Upper lobe of left lung (tissue), 6 donors: ENCODE measurements at regions not wholly inside any gene's neighbourhood (a gene's known extent, or its start where the extent isn't known, plus 50 kb on each side); places are given as distances from the start of the nearest gene placed in this dataset.

ENCODE experiments used
- ATAC-seq, 2 donors: fragments of 200-7000 bp; cut with Tn5 transposase; one replicate each; pipeline ENCODE4 v1.9.1; 2022; ENCODE audit warnings: mild to moderate bottlenecking in 2 of 2, moderate library complexity in 2 of 2; ENCODE audit not compliant: low FRiP score in 2 of 2
- DNase-seq, 2 donors: peaks; one replicate each; pipeline ENCODE4 v3.0.0-alpha.2; 2019 to 2020
- H3K27ac ChIP-seq, 4 donors: fragments of 200-600 bp; sonication (generic); one replicate each; pipeline ENCODE4 v1.5.1; 2016 to 2019
- H3K27me3 ChIP-seq, 4 donors: fragments of 200-600 bp; sonication (generic); one replicate each; pipeline ENCODE4 v1.5.1; 2017 to 2019
- H3K36me3 ChIP-seq, 4 donors: fragments of 200-600 bp; sonication (generic); one replicate each; pipeline ENCODE4 v1.5.1; 2016 to 2019
- H3K4me1 ChIP-seq, 4 donors: fragments of 200-600 bp; sonication (generic); one replicate each; pipeline ENCODE4 v1.5.1; 2018 to 2019
- H3K4me3 ChIP-seq, 4 donors: fragments of 200-600 bp; sonication (generic); one replicate each; pipeline ENCODE4 v1.5.1; 2017 to 2019; ENCODE audit warnings: mild to moderate bottlenecking in 2 of 4, moderate library complexity in 1 of 4
- H3K9me3 ChIP-seq, 4 donors: fragments of 200-600 bp; sonication (generic); one replicate each; pipeline ENCODE4 v1.5.1; 2018 to 2019
- EP300 ChIP-seq, 4 donors: sonication (generic); formaldehyde crosslinking; IDR thresholded peaks; one replicate each; pipeline ENCODE4 v1.5.1; 2017; ENCODE audit warnings: antibody characterized with exemption in 4 of 4, control low read depth in 2 of 4
- POLR2A ChIP-seq, 4 donors: fragments of 450-650 bp; IDR thresholded peaks; one replicate each; pipeline ENCODE4 v1.5.1; 2016 to 2017; ENCODE audit warnings: antibody characterized with exemption in 4 of 4, mild to moderate bottlenecking in 2 of 4
- POLR2AphosphoS5 ChIP-seq, 2 donors: sonication (generic); formaldehyde crosslinking; IDR thresholded peaks; one replicate each; pipeline ENCODE4 v1.5.1; 2017; ENCODE audit warnings: antibody characterized with exemption in 2 of 2
- WGBS, 2 donors: methylation state at CpG; one replicate each; pipeline ENCODE4 v1.1.5; 2017 to 2018; 5-methylcytosine and 5-hydroxymethylcytosine counted together
- TF ChIP-seq, protein P1 (sequence below), 6 experiments: fragments of 450-650 bp in 4 of 6; fragments of 200-600 bp in 2 of 6; sonication (generic) in 2 of 6; IDR thresholded peaks; one replicate each; pipeline ENCODE4 v1.5.1; 2016 to 2019; ENCODE audit warnings: antibody characterized with exemption in 6 of 6
- donor health status: DM: no; HTN: no; CAD: no; lungs with moderate emphysema.
- donor health status: DM: no; HTN: yes; CAD: no; lungs with severe emphysema.

- no peak for ATAC-seq
- 8 to 10% methylated on average over 1 of the region's 1 CpG for WGBS, 2 donors
- no peak for DNase-seq
These were observed 139.6 kb downstream of the HTR1A start for GRCh38 chr5:63822614-63823013.

GRCh38 chr5:63820577-63820976 is 141.7 kb downstream of the HTR1A start:
- Histone ChIP-seq H3K4me3 (no peak overlapping the region), H3K27ac (no peak overlapping the region), H3K27me3 (no peaks in the 10 kb centered on the region), H3K36me3 (no peaks in the 10 kb centered on the region), H3K4me1 (no peaks in the 10 kb centered on the region), H3K9me3 (peaks cover 0 to 3% (median 1%) of the 10 kb centered on the region in 4 donors)
- 41 to 57% methylated on average over 3 of the region's 3 CpGs for WGBS, 2 donors
- TF ChIP-seq POLR2AphosphoS5 (IDR thresholded peaks at IDR 0.05): no peak
- TF ChIP-seq EP300 (IDR thresholded peaks at IDR 0.05): no peak
- TF ChIP-seq POLR2A (IDR thresholded peaks at IDR 0.05): no peak
- TF ChIP-seq, protein P1, sequence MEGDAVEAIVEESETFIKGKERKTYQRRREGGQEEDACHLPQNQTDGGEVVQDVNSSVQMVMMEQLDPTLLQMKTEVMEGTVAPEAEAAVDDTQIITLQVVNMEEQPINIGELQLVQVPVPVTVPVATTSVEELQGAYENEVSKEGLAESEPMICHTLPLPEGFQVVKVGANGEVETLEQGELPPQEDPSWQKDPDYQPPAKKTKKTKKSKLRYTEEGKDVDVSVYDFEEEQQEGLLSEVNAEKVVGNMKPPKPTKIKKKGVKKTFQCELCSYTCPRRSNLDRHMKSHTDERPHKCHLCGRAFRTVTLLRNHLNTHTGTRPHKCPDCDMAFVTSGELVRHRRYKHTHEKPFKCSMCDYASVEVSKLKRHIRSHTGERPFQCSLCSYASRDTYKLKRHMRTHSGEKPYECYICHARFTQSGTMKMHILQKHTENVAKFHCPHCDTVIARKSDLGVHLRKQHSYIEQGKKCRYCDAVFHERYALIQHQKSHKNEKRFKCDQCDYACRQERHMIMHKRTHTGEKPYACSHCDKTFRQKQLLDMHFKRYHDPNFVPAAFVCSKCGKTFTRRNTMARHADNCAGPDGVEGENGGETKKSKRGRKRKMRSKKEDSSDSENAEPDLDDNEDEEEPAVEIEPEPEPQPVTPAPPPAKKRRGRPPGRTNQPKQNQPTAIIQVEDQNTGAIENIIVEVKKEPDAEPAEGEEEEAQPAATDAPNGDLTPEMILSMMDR (IDR thresholded peaks at IDR 0.05): no peak
- ATAC-seq (no peak), DNase-seq (no peak)

More at GRCh38 chr5:63822614-63823013, 139.6 kb downstream of the HTR1A start:
- Histone ChIP-seq H3K4me1 (no peaks in the 10 kb centered on the region), H3K4me3 (no peak overlapping the region), H3K9me3 (no peaks in the 10 kb centered on the region), H3K27ac (no peak overlapping the region), H3K36me3 (no peaks in the 10 kb centered on the region), H3K27me3 (no peaks in the 10 kb centered on the region)
- TF ChIP-seq POLR2A (IDR thresholded peaks at IDR 0.05) (no peak), POLR2AphosphoS5 (IDR thresholded peaks at IDR 0.05) (no peak), EP300 (IDR thresholded peaks at IDR 0.05) (no peak)
- TF ChIP-seq, protein P1 (IDR thresholded peaks at IDR 0.05): no peak

GRCh38 chr5:63812693-63813092 is 149.6 kb downstream of the HTR1A start:
- no peak overlapping the region for H3K4me3 ChIP-seq
- DNase-seq: no peak

DNA sequence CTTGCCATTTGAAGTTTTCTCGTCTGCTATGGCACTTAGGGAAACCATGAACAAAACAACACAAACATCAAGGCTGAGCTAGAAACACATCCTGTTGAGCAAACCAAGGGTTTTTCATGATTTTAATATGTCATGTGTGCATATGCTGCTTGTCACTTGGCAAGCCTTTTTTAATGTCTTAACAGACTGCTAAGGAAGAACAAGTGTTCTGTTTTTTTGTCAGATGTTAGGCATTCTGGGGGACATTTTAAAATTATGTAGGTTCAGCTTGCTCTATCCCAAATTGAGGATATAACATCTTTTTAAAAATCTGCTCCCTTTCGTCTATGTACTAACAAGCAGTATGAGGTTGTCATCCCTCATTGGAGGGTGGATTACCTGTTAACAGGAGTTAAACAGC is 150.3 kb downstream of the HTR1A start:
- no peak overlapping the region for H3K4me3 ChIP-seq
- WGBS, 2 donors: 69 to 81% methylated on average over 2 of the region's 2 CpGs

More at GRCh38 chr5:63812693-63813092, 149.6 kb downstream of the HTR1A start:
- no peaks in the 10 kb centered on the region for H3K36me3 ChIP-seq
- no peaks in the 10 kb centered on the region for H3K4me1 ChIP-seq
- no peak for TF ChIP-seq POLR2A (IDR thresholded peaks at IDR 0.05)
- TF ChIP-seq, protein P1 (IDR thresholded peaks at IDR 0.05): no peak
- no peak for ATAC-seq
- H3K27ac ChIP-seq: no peak overlapping the region
- WGBS, 2 donors: 77 to 86% methylated on average over 3 of the region's 3 CpGs
- H3K9me3 ChIP-seq: peaks cover 0 to 16% (median 10%) of the 10 kb centered on the region in 4 donors
- H3K27me3 ChIP-seq: no peaks in the 10 kb centered on the region

GRCh38 chr5:63811286-63811685 is 151.0 kb downstream of the HTR1A start:
- Histone ChIP-seq H3K36me3 (no peaks in the 10 kb centered on the region), H3K9me3 (peaks cover 0 to 16% (median 10%) of the 10 kb centered on the region in 4 donors), H3K4me1 (no peaks in the 10 kb centered on the region), H3K27ac (no peak overlapping the region), H3K27me3 (no peaks in the 10 kb centered on the region), H3K4me3 (no peak overlapping the region)
- DNase-seq (no peak), ATAC-seq (no peak)
- WGBS, 2 donors: 84 to 93% methylated on average over 2 of the region's 2 CpGs
- TF ChIP-seq POLR2AphosphoS5 (IDR thresholded peaks at IDR 0.05): no peak
- TF ChIP-seq, protein P1 (IDR thresholded peaks at IDR 0.05): no peak
- no peak for TF ChIP-seq POLR2A (IDR thresholded peaks at IDR 0.05)
- no peak for TF ChIP-seq EP300 (IDR thresholded peaks at IDR 0.05)

More for the DNA sequence above, 150.3 kb downstream of the HTR1A start:
- H3K27me3 ChIP-seq: no peaks in the 10 kb centered on the region
- ATAC-seq (no peak), DNase-seq (no peak)
- TF ChIP-seq POLR2AphosphoS5 (IDR thresholded peaks at IDR 0.05) (no peak), POLR2A (IDR thresholded peaks at IDR 0.05) (no peak), EP300 (IDR thresholded peaks at IDR 0.05) (no peak)
- TF ChIP-seq, protein P1 (IDR thresholded peaks at IDR 0.05): no peak
- H3K27ac ChIP-seq: no peak overlapping the region
- H3K9me3 ChIP-seq: peaks cover 0 to 16% (median 10%) of the 10 kb centered on the region in 4 donors
- H3K4me1 ChIP-seq: no peaks in the 10 kb centered on the region
- no peaks in the 10 kb centered on the region for H3K36me3 ChIP-seq
